IMR-90 (cell line): ENCODE measurements at regions not wholly inside any gene's neighbourhood (a gene's known extent, or its start where the extent isn't known, plus 50 kb on each side); places are given as distances from the start of the nearest gene placed in this dataset.

Source experiments
- ATAC-seq: fragments of 200-7000 bp; cut with Tn5 transposase; 2 replicates; pipeline ENCODE4 v1.9.1; 2020; ENCODE audit warnings: low read depth, mild to moderate bottlenecking, moderate library complexity
- BruUV-seq: library from RNA; stranded (reverse); fragments of 400-500 nt; replicated peaks from 2 replicates; lab custom pipeline; 2021; lab: Mats Ljungman, UMichigan
- CTCF ChIA-PET: fragments of 300-600 bp; formaldehyde crosslinking; extraction: SDS; loops from one replicate; lab custom pipeline; 2021; ENCODE audit warnings: antibody characterized with exemption; lab: Yijun Ruan, JAX
- POLR2A ChIA-PET: fragments of 300-600 bp; sonication (Branson Sonifier 250); formaldehyde crosslinking; loops from one replicate; lab custom pipeline; 2022; ENCODE audit warnings: antibody characterized with exemption; ENCODE audit not compliant: unreplicated experiment; lab: Charles Lee
- DNase-seq: peaks from one replicate; pipeline ENCODE4 v3.0.0; 2013
- H2AFZ ChIP-seq: replicated peaks from 2 replicates; pipeline ENCODE3; 2013; ENCODE audit warnings: low read length, mild to moderate bottlenecking; ENCODE audit not compliant: poor library complexity
- H2AK5ac ChIP-seq: 2 replicates; pipeline ENCODE4 v1.6.1; 2013; ENCODE audit warnings: low read depth, low read length, inconsistent platforms
- H2AK9ac ChIP-seq: replicated peaks from 2 replicates; pipeline ENCODE3; 2013; ENCODE audit warnings: mild to moderate bottlenecking, low read depth, low read length, moderate library complexity; ENCODE audit not compliant: poor library complexity
- H2BK120ac ChIP-seq: 2 replicates; pipeline ENCODE4 v1.6.1; 2013; ENCODE audit warnings: low read depth, low read length, inconsistent platforms
- H2BK15ac ChIP-seq: 3 replicates; pipeline ENCODE4 v1.6.1; 2013; ENCODE audit warnings: low read depth, low read length, inconsistent platforms
- H2BK20ac ChIP-seq: 2 replicates; pipeline ENCODE4 v1.6.1; 2013; ENCODE audit warnings: low read depth, mild to moderate bottlenecking, inconsistent platforms, low read length, moderate library complexity
- H2BK5ac ChIP-seq: 2 replicates; pipeline ENCODE4 v1.6.1; 2013; ENCODE audit warnings: mild to moderate bottlenecking, low read depth, low read length, inconsistent platforms; ENCODE audit not compliant: poor library complexity, severe bottlenecking
- H3K14ac ChIP-seq: replicated peaks from 2 replicates; pipeline ENCODE4 v1.6.1; 2013; ENCODE audit warnings: low read depth, low read length, inconsistent platforms
- H3K18ac ChIP-seq: 2 replicates; pipeline ENCODE4 v1.6.1; 2013; ENCODE audit warnings: low read depth, low read length, control low read depth
- H3K23ac ChIP-seq: 2 replicates; pipeline ENCODE4 v1.6.1; 2013; ENCODE audit warnings: low read depth, low read length, inconsistent platforms
- H3K27ac ChIP-seq: 2 replicates; pipeline ENCODE4 v1.5.1; 2013; ENCODE audit warnings: mild to moderate bottlenecking, control low read depth, low read length; ENCODE audit not compliant: insufficient read depth
- H3K27me3 ChIP-seq: 2 replicates; pipeline ENCODE4 v1.6.1; 2013; ENCODE audit warnings: low read length; ENCODE audit not compliant: control insufficient read depth, insufficient read depth
- H3K36me3 ChIP-seq: 2 replicates; pipeline ENCODE4 v1.6.1; 2013; ENCODE audit warnings: low read length, mixed read lengths; ENCODE audit not compliant: control insufficient read depth, insufficient read depth
- H3K4ac ChIP-seq: 2 replicates; pipeline ENCODE4 v1.6.1; 2013; ENCODE audit warnings: low read depth, low read length, inconsistent platforms
- H3K4me1 ChIP-seq: 2 replicates; pipeline ENCODE4 v1.6.1; 2013; ENCODE audit warnings: low read length, mixed read lengths; ENCODE audit not compliant: control insufficient read depth, insufficient read depth
- H3K4me2 ChIP-seq: 2 replicates; pipeline ENCODE4 v1.6.1; 2013; ENCODE audit warnings: low read depth, mild to moderate bottlenecking, control low read depth, low read length, moderate library complexity
- H3K4me3 ChIP-seq: 2 replicates; pipeline ENCODE4 v1.5.1; 2013; ENCODE audit warnings: low read depth, mild to moderate bottlenecking, control low read depth, low read length, moderate library complexity; ENCODE audit not compliant: insufficient read depth
- H3K56ac ChIP-seq: 2 replicates; pipeline ENCODE4 v1.6.1; 2013; ENCODE audit warnings: low read length, inconsistent platforms; ENCODE audit not compliant: insufficient read depth; ENCODE audit errors: extremely low read depth
- H3K79me1 ChIP-seq, 2 experiments: 2 replicates each; pipeline ENCODE4 v1.6.1; 2013; ENCODE audit warnings: low read length in 2 of 2, inconsistent platforms in 1 of 2, low read depth in 1 of 2
- H3K9ac ChIP-seq: 2 replicates; pipeline ENCODE4 v1.6.1; 2013; ENCODE audit warnings: low read depth, low read length, control low read depth
- H3K9me1 ChIP-seq: 2 replicates; pipeline ENCODE4 v1.6.1; 2013; ENCODE audit warnings: low read length, inconsistent platforms; ENCODE audit not compliant: insufficient read depth
- H3K9me3 ChIP-seq: 2 replicates; pipeline ENCODE4 v1.6.1; 2013; ENCODE audit warnings: low read length; ENCODE audit not compliant: control insufficient read depth, insufficient read depth
- H4K20me1 ChIP-seq: 2 replicates; pipeline ENCODE4 v1.6.1; 2013; ENCODE audit warnings: low read length, inconsistent platforms; ENCODE audit not compliant: insufficient read depth
- H4K5ac ChIP-seq: 2 replicates; pipeline ENCODE4 v1.6.1; 2013; ENCODE audit warnings: mild to moderate bottlenecking, low read depth, low read length, control low read depth
- H4K8ac ChIP-seq, 2 experiments: 2 replicates each; pipeline ENCODE4 v1.6.1; 2013; ENCODE audit warnings: low read depth in 2 of 2, low read length in 2 of 2, control low read depth in 1 of 2, inconsistent platforms in 1 of 2
- H4K91ac ChIP-seq: 2 replicates; pipeline ENCODE4 v1.6.1; 2013; ENCODE audit warnings: low read depth, low read length, inconsistent platforms; ENCODE audit not compliant: insufficient read depth
- BHLHE40 ChIP-seq: fragments of 150-350 bp; IDR thresholded peaks from 2 replicates; pipeline ENCODE4 v1.6.1; 2016; ENCODE audit warnings: mild to moderate bottlenecking, low read depth, low read length
- CEBPB ChIP-seq: IDR thresholded peaks from 2 replicates; pipeline ENCODE4 v1.6.1; 2012; ENCODE audit warnings: low read depth, low read length, improper control_type of control experiment
- FOS ChIP-seq: fragments of 150-350 bp; IDR thresholded peaks from 2 replicates; pipeline ENCODE4 v1.6.1; 2016; ENCODE audit warnings: low read depth, low read length
- MAFK ChIP-seq: IDR thresholded peaks from 2 replicates; pipeline ENCODE4 v1.6.1; 2012; ENCODE audit warnings: low read depth, low read length, improper control_type of control experiment
- MXI1 ChIP-seq: IDR thresholded peaks from 2 replicates; pipeline ENCODE4 v1.6.1; 2012; ENCODE audit warnings: low read depth, mild to moderate bottlenecking, low read length, moderate library complexity, borderline replicate concordance
- NFE2L2 ChIP-seq: fragments of 150-350 bp; IDR thresholded peaks from 2 replicates; pipeline ENCODE4 v1.6.1; 2016; ENCODE audit warnings: low read depth, mild to moderate bottlenecking, low read length
- RFX5 ChIP-seq: IDR thresholded peaks from 2 replicates; pipeline ENCODE4 v1.8.0; 2012; ENCODE audit warnings: low read depth, mild to moderate bottlenecking, low read length, moderate library complexity
- dilution Hi-C: fragments of 300-500 bp; cut with HindIII; formaldehyde crosslinking; loops from one replicate; pipeline ENCODE4 v1.14.3; 2018; ENCODE audit warnings: low sequenced_read_pairs; ENCODE audit not compliant: unreplicated experiment
- in situ Hi-C: fragments of 300-500 bp; cut with MboI; formaldehyde crosslinking; loops from 3 replicates; pipeline ENCODE4 v1.14.3; 2019; ENCODE audit warnings: low sequenced_read_pairs, inconsistent platforms, mixed read lengths
- intact Hi-C: fragments of 100-400 bp; cut with micrococcal nuclease; formaldehyde crosslinking; loops from 2 replicates; pipeline ENCODE4 v1.10.0; 2022
- TF ChIP-seq, protein P1 (sequence below): fragments of 150-350 bp; IDR thresholded peaks from 2 replicates; pipeline ENCODE4 v1.6.1; 2016; ENCODE audit warnings: low read depth, mild to moderate bottlenecking, low read length, moderate library complexity, borderline replicate concordance

DNA sequence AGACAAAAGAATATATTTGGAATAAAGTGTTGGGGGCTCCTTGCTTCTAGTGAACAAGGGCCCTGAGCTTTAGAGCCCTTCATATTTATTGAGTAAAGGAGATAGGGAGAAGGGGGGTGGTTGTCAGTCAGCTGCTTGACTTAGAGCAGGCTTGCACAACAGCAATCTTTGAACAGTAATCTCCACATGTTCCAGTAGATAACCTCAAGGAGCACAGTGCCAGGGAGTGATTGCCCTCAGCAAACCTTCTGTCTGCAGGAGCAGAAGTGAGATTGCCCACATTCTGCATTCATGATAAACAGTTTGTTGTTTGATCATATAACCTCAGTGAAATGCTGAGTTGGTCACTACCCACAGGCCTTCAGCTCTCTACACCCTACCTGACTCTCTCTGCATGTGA, 205.8 kb upstream of the CXCL13 start:
- Histone ChIP-seq H2BK20ac (no peak overlapping the region), H3K14ac (no peak overlapping the region), H4K5ac (no peak overlapping the region), H3K9me1 (no peaks in the 10 kb centered on the region), H2BK120ac (no peak overlapping the region), H2AK9ac (no peak overlapping the region), H3K23ac (no peak overlapping the region), H3K9ac (no peak overlapping the region), H3K79me1 (no peaks in the 10 kb centered on the region), H3K9me3 (no peaks in the 10 kb centered on the region), H2BK5ac (no peak overlapping the region), H4K91ac (no peak overlapping the region), H2BK15ac (no peak overlapping the region), H3K4me1 (no peaks in the 10 kb centered on the region), H3K18ac (no peak overlapping the region), H3K27me3 (no peaks in the 10 kb centered on the region; the same call in 1 of the 2 replicates), H3K4me2 (no peak overlapping the region), H2AK5ac (no peak overlapping the region), H3K56ac (no peak overlapping the region), H3K4ac (no peak overlapping the region), H3K4me3 (no peak overlapping the region), H3K27ac (no peak overlapping the region), H4K8ac (no peak overlapping the region), H3K36me3 (no peaks in the 10 kb centered on the region), H4K20me1 (no peaks in the 10 kb centered on the region), H2AFZ (no peak overlapping the region)
- ATAC-seq = no peak
- no peak for DNase-seq
- ChIA-PET CTCF (interaction anchor here (1.1 kb wide), 1 partner anchor 201 kb away, joined by 3 read pairs; no protein-coding TSS in a partner anchor), POLR2A (no interaction called here)
- TF ChIP-seq BHLHE40 (no peak), NFE2L2 (no peak), FOS (no peak), MAFK (no peak), CEBPB (no peak), RFX5 (no peak), MXI1 (no peak)
- TF ChIP-seq, protein P1, sequence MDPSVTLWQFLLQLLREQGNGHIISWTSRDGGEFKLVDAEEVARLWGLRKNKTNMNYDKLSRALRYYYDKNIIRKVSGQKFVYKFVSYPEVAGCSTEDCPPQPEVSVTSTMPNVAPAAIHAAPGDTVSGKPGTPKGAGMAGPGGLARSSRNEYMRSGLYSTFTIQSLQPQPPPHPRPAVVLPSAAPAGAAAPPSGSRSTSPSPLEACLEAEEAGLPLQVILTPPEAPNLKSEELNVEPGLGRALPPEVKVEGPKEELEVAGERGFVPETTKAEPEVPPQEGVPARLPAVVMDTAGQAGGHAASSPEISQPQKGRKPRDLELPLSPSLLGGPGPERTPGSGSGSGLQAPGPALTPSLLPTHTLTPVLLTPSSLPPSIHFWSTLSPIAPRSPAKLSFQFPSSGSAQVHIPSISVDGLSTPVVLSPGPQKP = no peak
- intact Hi-C loops (no loop called here), dilution Hi-C loops (no loop called here), in situ Hi-C loops (loop anchor here (25.0 kb wide), 1 partner anchor 462 kb away; the partner anchor contains the start of gene MRPL1)
- BruUV-seq = no TSS peak
